NCI-H2196 (cell line): ENCODE measurements at regions not wholly inside any gene's neighbourhood (a gene's known extent, or its start where the extent isn't known, plus 50 kb on each side); places are given as distances from the start of the nearest gene placed in this dataset.
"Not testable (repeated sequence)": the region's sequence is repeated elsewhere in the genome, so short reads cannot be mapped to it uniquely, and the experiment has no call there.

ENCODE experiments used
- DNase-seq: peaks from one replicate; lab custom pipeline; 2025; ENCODE audit not compliant: unreplicated experiment; lab: John Stamatoyannopoulos, UW

- DNase-seq: no peak
Observed at GRCh38 chr11:90737444-90738050, 514.7 kb upstream of the CHORDC1 start.

GRCh38 chr11:90732486-90732885, 509.6 kb upstream of the CHORDC1 start:
- DNase-seq: no peak

- DNase-seq: no peak
Observed at GRCh38 chr11:90723475-90723874, 500.6 kb upstream of the CHORDC1 start.

GRCh38 chr11:90722552-90723190, 499.8 kb upstream of the CHORDC1 start:
- no peak for DNase-seq

- no peak for DNase-seq
Observed at GRCh38 chr11:90717522-90717921, 494.7 kb upstream of the CHORDC1 start.

- no peak for DNase-seq
Observed at GRCh38 chr11:90705661-90706060, 482.8 kb upstream of the CHORDC1 start.

- DNase-seq: no peak
Observed at GRCh38 chr11:90704510-90704909, 481.7 kb upstream of the CHORDC1 start.

GRCh38 chr11:90701716-90702115, 478.9 kb upstream of the CHORDC1 start:
- DNase-seq: no peak

GRCh38 chr11:90700789-90701439, 478.1 kb upstream of the CHORDC1 start:
- DNase-seq: no peak

GRCh38 chr11:90699791-90700400, 477.0 kb upstream of the CHORDC1 start:
- DNase-seq: no peak

- DNase-seq: no peak
Observed at GRCh38 chr11:90698238-90698637, 475.4 kb upstream of the CHORDC1 start.

- not testable (repeated sequence) for DNase-seq
Observed at GRCh38 chr11:90675496-90675895, 452.6 kb upstream of the CHORDC1 start.

- no peak for DNase-seq
Observed at GRCh38 chr11:90669094-90669493, 446.2 kb upstream of the CHORDC1 start.

GRCh38 chr11:90668502-90668901, 445.7 kb upstream of the CHORDC1 start:
- no peak for DNase-seq

GRCh38 chr11:90661233-90661632, 438.4 kb upstream of the CHORDC1 start:
- DNase-seq: no peak

GRCh38 chr11:90656171-90656570, 433.3 kb upstream of the CHORDC1 start:
- no peak for DNase-seq

GRCh38 chr11:90650153-90650552, 427.3 kb upstream of the CHORDC1 start:
- DNase-seq: no peak

GRCh38 chr11:90646706-90647105, 423.9 kb upstream of the CHORDC1 start:
- no peak for DNase-seq

- DNase-seq: no peak
Observed at GRCh38 chr11:90646266-90646665, 423.4 kb upstream of the CHORDC1 start.

GRCh38 chr11:90639461-90639993, 416.7 kb upstream of the CHORDC1 start:
- no peak for DNase-seq

GRCh38 chr11:90635886-90636285, 413.0 kb upstream of the CHORDC1 start:
- no peak for DNase-seq

- DNase-seq: no peak
Observed at GRCh38 chr11:90635151-90635550, 412.3 kb upstream of the CHORDC1 start.
